Gastroesophageal sphincter (tissue), 3 donors: ENCODE measurements at regions not wholly inside any gene's neighbourhood (a gene's known extent, or its start where the extent isn't known, plus 50 kb on each side); places are given as distances from the start of the nearest gene placed in this dataset.

Experiments
- CTCF ChIP-seq, 4 experiments: fragments of 200-600 bp in 2 of 4; fragments of 450-650 bp in 2 of 4; sonication (generic) in 1 of 4; IDR thresholded peaks; one replicate each; pipeline ENCODE4 v1.5.1; 2017 to 2019; ENCODE audit warnings: antibody characterized with exemption in 4 of 4, mild to moderate bottlenecking in 2 of 4, moderate library complexity in 2 of 4
- POLR2A ChIP-seq, 2 donors: fragments of 450-650 bp; IDR thresholded peaks; one replicate each; pipeline ENCODE4 v1.6.1; 2017; ENCODE audit warnings: antibody characterized with exemption in 2 of 2, mild to moderate bottlenecking in 2 of 2, moderate library complexity in 1 of 2
- POLR2AphosphoS5 ChIP-seq: sonication (generic); formaldehyde crosslinking; IDR thresholded peaks from one replicate; pipeline ENCODE4 v1.6.1; 2017; ENCODE audit warnings: antibody characterized with exemption

DNA sequence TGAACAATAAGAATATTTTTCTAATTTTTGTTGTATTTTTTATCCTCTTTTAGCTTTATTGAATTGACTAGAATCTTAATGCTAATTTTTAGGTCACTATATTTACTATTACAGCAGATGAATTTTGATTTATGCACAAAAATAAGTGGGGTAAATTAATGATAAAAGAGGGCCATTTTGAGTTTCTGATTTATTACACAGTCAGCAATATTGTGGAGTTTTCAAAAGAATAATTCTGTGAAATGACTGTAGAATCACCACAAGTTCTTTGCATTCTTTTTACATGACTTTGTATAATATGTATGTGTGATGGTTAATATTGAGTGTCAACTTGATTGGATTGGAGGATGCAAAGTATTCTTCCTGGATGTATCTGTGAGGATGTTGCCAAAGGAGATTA lies 812.4 kb upstream of the DPPA4 start:
- TF ChIP-seq CTCF (IDR thresholded peaks at IDR 0.05): no peak
- no peak for TF ChIP-seq POLR2A (IDR thresholded peaks at IDR 0.05)
- TF ChIP-seq POLR2AphosphoS5: no peak
